ENCODE measurements at regions not wholly inside any gene's neighbourhood (a gene's known extent, or its start where the extent isn't known, plus 50 kb on each side); places are given as distances from the start of the nearest gene placed in this dataset.

GRCh38 chr16:85293904-85294642 lies 181.8 kb upstream of the CIBAR2 start:
- CTCF ChIA-PET, result no interaction called here
- H4K20me1 ChIP-seq (ENCODE audit: insufficient read depth, low read length), result peaks cover 75% of the 10 kb centered on the region

More at GRCh38 chr16:85293904-85294642, 181.8 kb upstream of the CIBAR2 start:
- Histone ChIP-seq H3K18ac (ENCODE audit: low read depth, low read length) (no peak overlapping the region), H2AFZ (replicated peaks; ENCODE audit: low read length, poor library complexity) (no peak overlapping the region), H4K5ac (ENCODE audit: low read depth, low read length) (no peak overlapping the region), H2AK9ac (replicated peaks; ENCODE audit: low read depth, low read length, poor library complexity) (peak overlapping the region; percentile 33), H3K9ac (ENCODE audit: low read depth, low read length) (no peak overlapping the region), H2BK120ac (ENCODE audit: low read depth, low read length) (no peak overlapping the region), H3K36me3 (ENCODE audit: control insufficient read depth, insufficient read depth, low read length) (peaks cover 7% of the 10 kb centered on the region), H2BK15ac (ENCODE audit: low read depth, low read length) (no peak overlapping the region), H3K79me1 (ENCODE audit: low read depth in 1 of 2, low read length in 2 of 2) (peaks cover 26 to 67% of the 10 kb centered on the region in 2 experiments), H2AK5ac (ENCODE audit: low read depth, low read length) (no peak overlapping the region), H3K9me3 (ENCODE audit: control insufficient read depth, insufficient read depth, low read length) (no peaks in the 10 kb centered on the region), H2BK20ac (ENCODE audit: low read depth, low read length) (no peak overlapping the region), H3K23ac (ENCODE audit: low read depth, low read length) (no peak overlapping the region), H3K27me3 (ENCODE audit: control insufficient read depth, insufficient read depth, low read length) (no peaks in the 10 kb centered on the region), H2BK5ac (ENCODE audit: low read depth, low read length, poor library complexity, severe bottlenecking) (no peak overlapping the region), H3K4ac (ENCODE audit: low read depth, low read length) (no peak overlapping the region), H3K9me1 (ENCODE audit: insufficient read depth, low read length) (peaks cover 10% of the 10 kb centered on the region; the same call in 1 of the 2 replicates), H3K4me3 (ENCODE audit: insufficient read depth, low read depth, low read length) (no peak overlapping the region), H3K14ac (replicated peaks; ENCODE audit: low read depth, low read length) (no peak overlapping the region), H4K91ac (ENCODE audit: insufficient read depth, low read depth, low read length) (no peak overlapping the region), H3K4me1 (ENCODE audit: control insufficient read depth, insufficient read depth, low read length) (peaks cover 3% of the 10 kb centered on the region; the same call in 1 of the 2 replicates), H3K27ac (ENCODE audit: insufficient read depth, low read length) (no peak overlapping the region), H3K56ac (ENCODE audit: extremely low read depth, insufficient read depth, low read length) (no peak overlapping the region), H4K8ac (ENCODE audit: low read depth in 2 of 2, low read length in 2 of 2) (no peak overlapping the region), H3K4me2 (ENCODE audit: low read depth, low read length) (no peak overlapping the region)
- in situ Hi-C loops (cut with MboI; ENCODE audit: low sequenced_read_pairs) (no loop called here), dilution Hi-C loops (cut with HindIII; ENCODE audit: low sequenced_read_pairs, unreplicated experiment) (no loop called here), intact Hi-C loops (cut with micrococcal nuclease) (no loop called here)
- no peak for DNase-seq
- TF ChIP-seq MAZ (IDR thresholded peaks at IDR 0.05; ENCODE audit: borderline replicate concordance, low read depth, low read length) (no peak), NFE2L2 (IDR thresholded peaks at IDR 0.05; ENCODE audit: low read depth, low read length) (no peak), RCOR1 (IDR thresholded peaks at IDR 0.05; ENCODE audit: insufficient replicate concordance, low read length) (no peak), ELK1 (IDR thresholded peaks at IDR 0.05; ENCODE audit: borderline replicate concordance, low read depth, low read length) (no peak), MXI1 (IDR thresholded peaks at IDR 0.05; ENCODE audit: borderline replicate concordance, low read depth, low read length) (no peak), SMC3 (IDR thresholded peaks at IDR 0.05; ENCODE audit: low read depth, low read length) (no peak), USF2 (IDR thresholded peaks at IDR 0.05; ENCODE audit: low read depth, low read length) (no peak)
- TF ChIP-seq, protein P1, sequence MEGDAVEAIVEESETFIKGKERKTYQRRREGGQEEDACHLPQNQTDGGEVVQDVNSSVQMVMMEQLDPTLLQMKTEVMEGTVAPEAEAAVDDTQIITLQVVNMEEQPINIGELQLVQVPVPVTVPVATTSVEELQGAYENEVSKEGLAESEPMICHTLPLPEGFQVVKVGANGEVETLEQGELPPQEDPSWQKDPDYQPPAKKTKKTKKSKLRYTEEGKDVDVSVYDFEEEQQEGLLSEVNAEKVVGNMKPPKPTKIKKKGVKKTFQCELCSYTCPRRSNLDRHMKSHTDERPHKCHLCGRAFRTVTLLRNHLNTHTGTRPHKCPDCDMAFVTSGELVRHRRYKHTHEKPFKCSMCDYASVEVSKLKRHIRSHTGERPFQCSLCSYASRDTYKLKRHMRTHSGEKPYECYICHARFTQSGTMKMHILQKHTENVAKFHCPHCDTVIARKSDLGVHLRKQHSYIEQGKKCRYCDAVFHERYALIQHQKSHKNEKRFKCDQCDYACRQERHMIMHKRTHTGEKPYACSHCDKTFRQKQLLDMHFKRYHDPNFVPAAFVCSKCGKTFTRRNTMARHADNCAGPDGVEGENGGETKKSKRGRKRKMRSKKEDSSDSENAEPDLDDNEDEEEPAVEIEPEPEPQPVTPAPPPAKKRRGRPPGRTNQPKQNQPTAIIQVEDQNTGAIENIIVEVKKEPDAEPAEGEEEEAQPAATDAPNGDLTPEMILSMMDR (conservative IDR thresholded peaks at IDR 0.05; ENCODE audit: low read depth, low read length), result no peak
- WGBS, 2 experiments (ENCODE audit: extremely low coverage in 2 of 2, insufficient read length in 1 of 2), result 57% methylated on average over 7 of the region's 15 CpGs; no CpG with 5 or more reads in 1 of the 2 experiments
- 0 out of 2 replicates have a peak, but pooled peaks have one; percentile 13 for ATAC-seq (ENCODE audit: low read depth)
- no TSS peak for BruUV-seq (replicated peaks)
- POLR2A ChIA-PET (ENCODE audit: unreplicated experiment), result no interaction called here

Measured in IMR-90 (cell line).